Mucosa of descending colon (tissue), 3 donors: ENCODE measurements at regions not wholly inside any gene's neighbourhood (a gene's known extent, or its start where the extent isn't known, plus 50 kb on each side); places are given as distances from the start of the nearest gene placed in this dataset.

ENCODE experiments used
- ATAC-seq: fragments of 200-7000 bp; cut with Tn5 transposase; one replicate; pipeline ENCODE4 v1.9.1; 2020; ENCODE audit warnings: mild to moderate bottlenecking, moderate library complexity
- DNase-seq, 3 donors: peaks; one replicate each; pipeline ENCODE4 v3.0.0-alpha.2; 2020
- H3K36me3 ChIP-seq: fragments of 200-600 bp; one replicate; pipeline ENCODE4 v1.8.0; 2021; ENCODE audit warnings: low read depth, mild to moderate bottlenecking
- H3K4me1 ChIP-seq: fragments of 200-600 bp; one replicate; pipeline ENCODE4 v1.8.0; 2021; ENCODE audit warnings: low read depth, mild to moderate bottlenecking
- H3K4me3 ChIP-seq: fragments of 200-600 bp; one replicate; pipeline ENCODE4 v1.8.0; 2021; ENCODE audit warnings: mild to moderate bottlenecking
- H3K9me3 ChIP-seq: fragments of 200-600 bp; one replicate; pipeline ENCODE4 v1.8.0; 2021; ENCODE audit warnings: mild to moderate bottlenecking
- CTCF ChIP-seq: fragments of 200-600 bp; IDR thresholded peaks from one replicate; pipeline ENCODE4 v1.8.0; 2022; ENCODE audit warnings: antibody characterized with exemption, mild to moderate bottlenecking
- intact Hi-C, 2 donors: fragments of 100-400 bp; cut with DNase I in 1 of 2; cut with micrococcal nuclease in 1 of 2; formaldehyde crosslinking; loops; one replicate each; pipeline versions ENCODE4 v1.11.0 to v1.11.1; 2022; cut with DNase I, micrococcal nuclease
- donor health status: DM: no; HTN: no; CAD: no; lungs with moderate emphysema.
- donor health status: DM: no; HTN: no; CAD: no.
- donor health status: DM: no; HTN: yes; CAD: no.

GRCh38 chr6:45801471-45802289 lies 214.0 kb downstream of the CLIC5 start:
- TF ChIP-seq CTCF: no peak
- H3K4me3 ChIP-seq: no peak overlapping the region
- no peaks in the 10 kb centered on the region for H3K9me3 ChIP-seq
- no peaks in the 10 kb centered on the region for H3K36me3 ChIP-seq
- DNase-seq (no peak), ATAC-seq (no peak)
- no peaks in the 10 kb centered on the region for H3K4me1 ChIP-seq
- intact Hi-C loops: no loop called here

GRCh38 chr6:45800911-45801310 lies 214.7 kb downstream of the CLIC5 start:
- DNase-seq (no peak), ATAC-seq (no peak)
- no peaks in the 10 kb centered on the region for H3K36me3 ChIP-seq
- no peak overlapping the region for H3K4me3 ChIP-seq
- intact Hi-C loops: no loop called here
- H3K4me1 ChIP-seq: no peaks in the 10 kb centered on the region
- TF ChIP-seq CTCF: no peak
- H3K9me3 ChIP-seq: no peaks in the 10 kb centered on the region

GRCh38 chr6:45795678-45796077 lies 220.0 kb downstream of the CLIC5 start:
- intact Hi-C loops: no loop called here
- no peaks in the 10 kb centered on the region for H3K4me1 ChIP-seq
- no peaks in the 10 kb centered on the region for H3K9me3 ChIP-seq
- no peak for ATAC-seq
- H3K4me3 ChIP-seq: no peak overlapping the region
- TF ChIP-seq CTCF: no peak
- no peak for DNase-seq
- no peaks in the 10 kb centered on the region for H3K36me3 ChIP-seq

GRCh38 chr6:45794465-45794864 lies 221.2 kb downstream of the CLIC5 start:
- TF ChIP-seq CTCF: no peak
- intact Hi-C loops: no loop called here

GRCh38 chr6:45791211-45792168 lies 224.2 kb downstream of the CLIC5 start:
- H3K9me3 ChIP-seq: no peaks in the 10 kb centered on the region
- no peak for TF ChIP-seq CTCF
- ATAC-seq (no peak), DNase-seq (no peak)
- H3K4me3 ChIP-seq: no peak overlapping the region
- no peaks in the 10 kb centered on the region for H3K36me3 ChIP-seq
- H3K4me1 ChIP-seq: no peaks in the 10 kb centered on the region
- intact Hi-C loops: no loop called here

More at GRCh38 chr6:45794465-45794864, 221.2 kb downstream of the CLIC5 start:
- H3K4me3 ChIP-seq: no peak overlapping the region
- H3K36me3 ChIP-seq: no peaks in the 10 kb centered on the region
- H3K9me3 ChIP-seq: no peaks in the 10 kb centered on the region
- ATAC-seq (no peak), DNase-seq (no peak)
- H3K4me1 ChIP-seq: no peaks in the 10 kb centered on the region
